Nephron progenitor cell (in vitro differentiated cells): ENCODE measurements at regions not wholly inside any gene's neighbourhood (a gene's known extent, or its start where the extent isn't known, plus 50 kb on each side); places are given as distances from the start of the nearest gene placed in this dataset.

Experiments
- DNase-seq: peaks from one replicate; pipeline ENCODE4 v3.0.0; 2021
- H3K27ac Mint-ChIP-seq: 2 replicates; pipeline ENCODE4 v1.8.0; 2021; ENCODE audit warnings: mild to moderate bottlenecking, moderate library complexity, mixed read lengths
- H3K27me3 Mint-ChIP-seq: 2 replicates; pipeline ENCODE4 v1.8.0; 2021; ENCODE audit warnings: mild to moderate bottlenecking, low read depth, mixed read lengths; ENCODE audit not compliant: poor library complexity
- H3K36me3 Mint-ChIP-seq: 2 replicates; pipeline ENCODE4 v1.8.0; 2021; ENCODE audit warnings: low read depth, mixed read lengths
- H3K4me1 Mint-ChIP-seq: 2 replicates; pipeline ENCODE4 v1.8.0; 2021; ENCODE audit warnings: mixed read lengths
- H3K4me3 Mint-ChIP-seq: 2 replicates; pipeline ENCODE4 v1.8.0; 2021; ENCODE audit warnings: mild to moderate bottlenecking, moderate library complexity, mixed read lengths
- H3K9me3 Mint-ChIP-seq: 2 replicates; pipeline ENCODE4 v1.8.0; 2021; ENCODE audit warnings: mild to moderate bottlenecking, moderate library complexity, mixed read lengths
- TF ChIP-seq, protein P1 (sequence below): fragments of 200-600 bp; sonication (generic); IDR thresholded peaks from 2 replicates; pipeline ENCODE4 v1.5.0; 2021; ENCODE audit warnings: antibody characterized with exemption

DNA sequence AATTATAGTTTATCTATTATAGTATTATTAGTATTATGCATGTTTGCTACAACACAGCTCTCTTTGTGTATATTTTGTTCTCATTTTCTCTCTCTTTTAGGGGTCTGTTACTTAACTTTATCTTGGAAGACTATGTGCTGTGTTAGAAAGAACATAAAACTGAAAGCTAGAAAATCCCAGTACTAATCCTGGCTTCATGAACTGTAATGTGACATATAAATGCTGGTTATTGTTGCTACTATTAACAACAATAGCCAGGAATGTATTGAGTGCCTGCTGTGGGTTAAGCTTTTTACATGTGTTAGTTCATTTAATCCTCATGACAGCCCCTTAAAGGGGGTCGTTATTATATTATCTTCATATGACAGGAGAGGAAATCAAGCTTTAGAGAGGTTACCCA is 170.0 kb upstream of the DTNBP1 start:
- no peak for DNase-seq
- no peak overlapping the region for H3K4me3 Mint-ChIP-seq
- no peaks in the 10 kb centered on the region for H3K36me3 Mint-ChIP-seq
- H3K4me1 Mint-ChIP-seq, result peaks cover 8% of the 10 kb centered on the region
- H3K27me3 Mint-ChIP-seq, result peaks cover 8% of the 10 kb centered on the region
- H3K27ac Mint-ChIP-seq, result no peak overlapping the region
- no peaks in the 10 kb centered on the region for H3K9me3 Mint-ChIP-seq
- TF ChIP-seq, protein P1, sequence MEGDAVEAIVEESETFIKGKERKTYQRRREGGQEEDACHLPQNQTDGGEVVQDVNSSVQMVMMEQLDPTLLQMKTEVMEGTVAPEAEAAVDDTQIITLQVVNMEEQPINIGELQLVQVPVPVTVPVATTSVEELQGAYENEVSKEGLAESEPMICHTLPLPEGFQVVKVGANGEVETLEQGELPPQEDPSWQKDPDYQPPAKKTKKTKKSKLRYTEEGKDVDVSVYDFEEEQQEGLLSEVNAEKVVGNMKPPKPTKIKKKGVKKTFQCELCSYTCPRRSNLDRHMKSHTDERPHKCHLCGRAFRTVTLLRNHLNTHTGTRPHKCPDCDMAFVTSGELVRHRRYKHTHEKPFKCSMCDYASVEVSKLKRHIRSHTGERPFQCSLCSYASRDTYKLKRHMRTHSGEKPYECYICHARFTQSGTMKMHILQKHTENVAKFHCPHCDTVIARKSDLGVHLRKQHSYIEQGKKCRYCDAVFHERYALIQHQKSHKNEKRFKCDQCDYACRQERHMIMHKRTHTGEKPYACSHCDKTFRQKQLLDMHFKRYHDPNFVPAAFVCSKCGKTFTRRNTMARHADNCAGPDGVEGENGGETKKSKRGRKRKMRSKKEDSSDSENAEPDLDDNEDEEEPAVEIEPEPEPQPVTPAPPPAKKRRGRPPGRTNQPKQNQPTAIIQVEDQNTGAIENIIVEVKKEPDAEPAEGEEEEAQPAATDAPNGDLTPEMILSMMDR, result no peak

GRCh38 chr6:15829156-15829555 is 166.3 kb upstream of the DTNBP1 start:
- DNase-seq, result no peak
- Mint-ChIP-seq H3K27ac (no peak overlapping the region), H3K4me3 (no peak overlapping the region), H3K9me3 (no peaks in the 10 kb centered on the region), H3K36me3 (no peaks in the 10 kb centered on the region), H3K4me1 (peaks cover 22% of the 10 kb centered on the region), H3K27me3 (peaks cover 4% of the 10 kb centered on the region)
- TF ChIP-seq, protein P1, result no peak

- H3K4me3 Mint-ChIP-seq, result no peak overlapping the region
- DNase-seq, result no peak
- H3K9me3 Mint-ChIP-seq, result no peaks in the 10 kb centered on the region
- H3K27me3 Mint-ChIP-seq, result peaks cover 10% of the 10 kb centered on the region
- peaks cover 35% of the 10 kb centered on the region for H3K4me1 Mint-ChIP-seq
- no peaks in the 10 kb centered on the region for H3K36me3 Mint-ChIP-seq
- TF ChIP-seq, protein P1, result no peak
- H3K27ac Mint-ChIP-seq, result no peak overlapping the region
Measured at GRCh38 chr6:15827496-15828255, 164.8 kb upstream of the DTNBP1 start.

GRCh38 chr6:15826814-15827318 is 164.0 kb upstream of the DTNBP1 start:
- peaks cover 40% of the 10 kb centered on the region for H3K4me1 Mint-ChIP-seq
- H3K4me3 Mint-ChIP-seq, result no peak overlapping the region
- no peaks in the 10 kb centered on the region for H3K36me3 Mint-ChIP-seq
- peak overlapping the region; percentile 12 for H3K27ac Mint-ChIP-seq
- no peak for DNase-seq
- no peaks in the 10 kb centered on the region for H3K9me3 Mint-ChIP-seq
- peaks cover 10% of the 10 kb centered on the region for H3K27me3 Mint-ChIP-seq
- TF ChIP-seq, protein P1, result no peak

DNA sequence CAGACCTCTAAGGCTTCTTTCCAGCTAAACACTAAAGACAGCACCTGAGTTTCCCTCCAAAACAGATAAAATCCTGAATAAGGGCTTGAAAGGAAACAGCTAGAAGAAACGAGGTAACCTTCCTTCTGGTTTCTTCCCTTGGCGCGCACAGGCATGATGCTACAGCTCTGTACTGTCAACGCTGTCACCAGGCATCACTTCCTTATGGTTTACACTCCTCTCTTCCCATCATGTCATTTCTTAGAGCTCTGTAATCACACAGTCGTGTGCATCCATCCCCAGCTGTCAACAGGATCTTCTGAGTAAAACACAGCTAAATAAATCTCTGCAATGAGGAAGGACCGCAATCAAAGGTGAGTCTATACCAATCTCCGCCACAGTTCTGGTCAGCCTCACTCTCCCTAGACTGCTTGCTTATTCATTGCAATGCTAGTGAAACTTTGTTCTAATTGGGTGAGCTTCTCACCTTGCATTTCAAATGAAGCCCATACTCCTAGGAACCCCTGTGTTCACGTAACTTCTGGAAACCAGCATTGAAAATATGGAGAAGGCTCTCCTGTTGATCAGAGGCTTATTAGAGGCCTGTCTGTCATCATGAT is 162.6 kb upstream of the DTNBP1 start:
- H3K4me3 Mint-ChIP-seq, result no peak overlapping the region
- TF ChIP-seq, protein P1, result no peak
- H3K36me3 Mint-ChIP-seq, result no peaks in the 10 kb centered on the region
- H3K4me1 Mint-ChIP-seq, result peaks cover 42% of the 10 kb centered on the region
- H3K27ac Mint-ChIP-seq, result no peak overlapping the region
- peaks cover 10% of the 10 kb centered on the region for H3K27me3 Mint-ChIP-seq
- H3K9me3 Mint-ChIP-seq, result no peaks in the 10 kb centered on the region
- DNase-seq, result no peak
